Peyer's patch (tissue), 4 donors: ENCODE measurements at regions not wholly inside any gene's neighbourhood (a gene's known extent, or its start where the extent isn't known, plus 50 kb on each side); places are given as distances from the start of the nearest gene placed in this dataset.

ENCODE experiments used
- POLR2A ChIP-seq, 2 donors: fragments of 450-650 bp; IDR thresholded peaks; one replicate each; pipeline ENCODE4 v1.5.1; 2017; ENCODE audit warnings: antibody characterized with exemption in 2 of 2, mild to moderate bottlenecking in 2 of 2, moderate library complexity in 2 of 2
- TF ChIP-seq, protein P1 (sequence below), 6 experiments: fragments of 450-650 bp in 4 of 6; fragments of 200-600 bp in 2 of 6; sonication (generic) in 1 of 6; IDR thresholded peaks; one replicate each; pipeline ENCODE4 v1.5.1; 2017 to 2019; ENCODE audit warnings: antibody characterized with exemption in 6 of 6, mild to moderate bottlenecking in 3 of 6, moderate library complexity in 1 of 6

DNA sequence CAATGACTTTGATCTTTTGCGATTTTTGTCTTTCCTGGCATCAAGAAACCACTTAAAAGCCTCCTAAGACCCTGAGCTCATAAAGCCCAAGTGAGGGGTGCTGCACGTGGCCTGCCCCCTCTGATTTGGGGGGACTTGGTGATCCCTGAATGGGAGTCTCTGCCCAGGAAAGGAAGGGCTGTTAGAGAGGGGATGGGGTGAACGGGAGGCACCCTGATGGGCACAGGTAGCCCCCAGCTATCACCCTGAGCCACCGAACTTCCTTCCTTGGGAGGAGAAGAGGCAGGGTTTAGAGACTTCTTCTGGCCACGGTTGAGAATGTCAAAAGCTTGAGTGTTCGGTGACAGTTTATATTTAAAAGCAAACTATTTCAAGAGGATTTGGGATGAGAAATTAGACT, 305.5 kb downstream of the ZNF536 start:
- TF ChIP-seq, protein P1, sequence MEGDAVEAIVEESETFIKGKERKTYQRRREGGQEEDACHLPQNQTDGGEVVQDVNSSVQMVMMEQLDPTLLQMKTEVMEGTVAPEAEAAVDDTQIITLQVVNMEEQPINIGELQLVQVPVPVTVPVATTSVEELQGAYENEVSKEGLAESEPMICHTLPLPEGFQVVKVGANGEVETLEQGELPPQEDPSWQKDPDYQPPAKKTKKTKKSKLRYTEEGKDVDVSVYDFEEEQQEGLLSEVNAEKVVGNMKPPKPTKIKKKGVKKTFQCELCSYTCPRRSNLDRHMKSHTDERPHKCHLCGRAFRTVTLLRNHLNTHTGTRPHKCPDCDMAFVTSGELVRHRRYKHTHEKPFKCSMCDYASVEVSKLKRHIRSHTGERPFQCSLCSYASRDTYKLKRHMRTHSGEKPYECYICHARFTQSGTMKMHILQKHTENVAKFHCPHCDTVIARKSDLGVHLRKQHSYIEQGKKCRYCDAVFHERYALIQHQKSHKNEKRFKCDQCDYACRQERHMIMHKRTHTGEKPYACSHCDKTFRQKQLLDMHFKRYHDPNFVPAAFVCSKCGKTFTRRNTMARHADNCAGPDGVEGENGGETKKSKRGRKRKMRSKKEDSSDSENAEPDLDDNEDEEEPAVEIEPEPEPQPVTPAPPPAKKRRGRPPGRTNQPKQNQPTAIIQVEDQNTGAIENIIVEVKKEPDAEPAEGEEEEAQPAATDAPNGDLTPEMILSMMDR (IDR thresholded peaks at IDR 0.05) = no peak
- no peak for TF ChIP-seq POLR2A (IDR thresholded peaks at IDR 0.05)
